NCI-H1930 (cell line): ENCODE measurements at regions not wholly inside any gene's neighbourhood (a gene's known extent, or its start where the extent isn't known, plus 50 kb on each side); places are given as distances from the start of the nearest gene placed in this dataset.
A peak's percentile ranks its signal among the peaks of the same experiment; 100 is the strongest.
"Not testable (repeated sequence)": the region's sequence is repeated elsewhere in the genome, so short reads cannot be mapped to it uniquely, and the experiment has no call there.

Source experiments
- DNase-seq, 2 experiments: peaks; one replicate each; lab custom pipeline; 2025; lab: John Stamatoyannopoulos, UW

DNA sequence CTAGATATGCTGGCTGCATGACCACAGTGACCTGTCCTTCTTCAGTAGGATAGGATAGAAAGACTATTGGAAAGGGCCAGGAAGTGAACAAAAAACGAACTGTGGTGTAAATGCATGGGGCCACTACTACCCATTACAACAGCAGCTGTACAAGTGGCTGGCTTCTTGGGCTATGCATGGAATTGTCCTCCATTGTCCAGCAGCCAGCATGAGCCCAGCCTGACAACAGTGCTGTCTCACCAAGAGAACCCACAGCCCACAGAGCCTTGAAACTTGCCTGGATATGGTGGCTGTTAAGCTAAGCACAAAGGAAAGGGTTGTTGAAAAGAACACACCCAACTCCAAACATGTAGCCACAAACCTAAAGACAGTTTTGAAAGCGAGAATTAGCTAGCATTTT is 330.2 kb upstream of the F9 start:
- DNase-seq = no peak

DNA sequence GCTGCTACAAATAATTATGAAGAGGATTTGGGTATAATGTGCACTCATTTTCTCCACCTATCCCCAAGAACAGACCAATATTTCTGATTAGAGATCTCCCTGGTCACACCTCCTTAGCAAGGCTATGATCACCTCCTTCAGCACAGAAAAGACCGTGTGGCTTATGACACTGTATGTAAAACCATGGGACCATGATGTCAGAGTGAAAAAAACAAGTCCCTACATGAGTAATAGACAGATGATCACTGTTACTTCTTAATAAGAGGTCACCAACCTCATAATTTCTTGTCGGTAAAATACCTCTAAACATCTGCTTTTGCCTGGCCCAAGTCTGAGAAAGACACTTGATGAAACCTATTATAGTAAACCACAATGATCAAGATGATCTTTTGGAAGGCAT is 330.6 kb upstream of the F9 start:
- no peak for DNase-seq

DNA sequence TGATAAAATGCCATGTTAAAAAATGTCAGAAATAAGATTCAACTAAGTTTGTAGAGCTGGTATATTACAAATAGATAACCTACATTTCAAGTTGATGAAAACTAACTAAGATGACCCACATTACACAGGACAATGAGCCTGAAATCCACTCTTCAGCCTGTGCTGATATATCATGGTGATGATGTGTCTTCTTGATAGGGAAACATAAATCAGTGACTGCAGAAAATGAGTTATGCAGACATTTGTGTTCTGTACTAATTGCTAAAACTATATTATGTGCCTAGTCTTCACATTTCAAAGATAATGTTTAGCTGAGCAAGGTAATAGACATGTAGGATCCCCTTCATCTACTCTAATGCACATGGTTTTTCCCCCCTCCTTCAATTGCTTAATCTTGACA is 331.6 kb upstream of the F9 start:
- DNase-seq = no peak

DNA sequence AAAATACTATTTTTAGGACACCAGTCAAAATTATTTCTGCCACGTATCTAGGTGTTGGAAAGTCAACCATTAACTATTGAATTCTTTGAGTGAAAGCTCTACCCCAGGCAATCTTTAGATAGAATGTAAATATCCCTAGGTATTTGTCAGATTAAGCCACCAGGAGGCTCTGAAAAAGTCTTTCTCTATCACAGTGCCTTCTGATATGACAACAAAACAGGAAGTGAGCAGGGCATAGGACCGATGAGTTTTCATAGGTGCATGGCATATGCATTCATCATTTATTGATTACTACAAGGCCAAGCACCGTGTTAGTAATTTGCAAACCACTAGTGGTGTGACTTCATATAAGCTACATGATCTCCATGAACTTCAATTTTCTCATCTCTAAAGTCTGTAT is 333.6 kb upstream of the F9 start:
- DNase-seq = no peak

DNA sequence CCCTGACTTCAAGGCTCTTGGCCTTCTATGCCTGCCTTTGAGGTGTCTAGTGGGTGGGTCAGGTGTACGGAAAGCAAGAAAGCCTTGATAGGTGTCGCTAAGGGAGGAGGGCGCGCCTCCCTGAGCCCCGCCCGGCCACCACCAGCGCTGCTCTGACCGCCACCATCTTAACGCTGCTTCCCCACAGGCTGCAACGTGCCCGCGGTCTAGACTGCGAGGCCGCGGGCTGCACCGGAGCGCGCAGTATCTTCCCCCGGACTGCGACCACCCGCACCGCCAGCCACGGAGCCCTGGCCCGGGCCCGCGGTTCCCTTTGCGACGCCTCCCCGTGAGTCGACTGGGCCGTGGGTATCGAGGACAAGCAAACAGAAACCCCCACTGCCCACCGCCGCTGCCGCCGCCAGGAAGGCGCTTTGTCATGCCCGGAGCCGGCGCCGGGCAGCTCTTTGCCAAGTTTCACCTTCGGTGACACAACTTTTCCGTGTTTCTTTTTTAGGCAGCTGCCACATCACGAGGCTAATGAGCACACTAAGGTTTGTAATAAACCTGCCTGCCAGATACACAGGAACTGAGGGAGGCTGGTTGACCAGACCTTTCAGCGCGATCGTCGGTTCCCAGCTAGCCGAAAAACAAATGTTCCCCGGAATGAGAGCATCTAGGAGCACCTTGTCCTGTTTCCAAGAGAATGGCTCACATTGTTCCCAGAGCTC is 335.8 kb upstream of the F9 start:
- DNase-seq = no peak

DNA sequence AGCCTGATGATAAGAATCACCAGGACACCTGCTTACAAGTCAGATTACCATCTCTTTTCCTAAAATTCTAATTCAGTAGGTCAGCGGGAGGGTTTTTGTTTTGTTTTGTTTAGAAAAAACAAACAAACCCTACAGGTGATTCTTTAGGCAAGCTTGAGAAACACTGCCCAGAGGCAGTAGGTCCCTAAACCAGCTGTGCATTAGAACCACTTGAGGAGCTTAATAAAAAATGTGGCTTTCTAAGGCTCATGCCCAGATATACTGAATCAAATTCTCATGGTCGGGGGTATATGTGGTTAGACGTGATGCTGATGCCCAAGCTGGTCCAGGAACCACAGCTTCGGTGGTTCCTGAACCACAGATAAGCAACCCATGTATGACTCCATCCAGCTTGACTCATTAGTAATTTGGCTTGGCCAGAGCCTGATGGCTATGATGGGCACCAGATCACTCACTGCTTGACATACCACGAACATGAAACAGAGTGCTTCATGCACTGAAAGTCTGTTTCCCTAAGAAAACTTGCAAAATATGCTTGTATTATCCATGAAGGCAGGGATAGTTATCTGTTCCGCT is 338.1 kb upstream of the F9 start:
- no peak for DNase-seq

DNA sequence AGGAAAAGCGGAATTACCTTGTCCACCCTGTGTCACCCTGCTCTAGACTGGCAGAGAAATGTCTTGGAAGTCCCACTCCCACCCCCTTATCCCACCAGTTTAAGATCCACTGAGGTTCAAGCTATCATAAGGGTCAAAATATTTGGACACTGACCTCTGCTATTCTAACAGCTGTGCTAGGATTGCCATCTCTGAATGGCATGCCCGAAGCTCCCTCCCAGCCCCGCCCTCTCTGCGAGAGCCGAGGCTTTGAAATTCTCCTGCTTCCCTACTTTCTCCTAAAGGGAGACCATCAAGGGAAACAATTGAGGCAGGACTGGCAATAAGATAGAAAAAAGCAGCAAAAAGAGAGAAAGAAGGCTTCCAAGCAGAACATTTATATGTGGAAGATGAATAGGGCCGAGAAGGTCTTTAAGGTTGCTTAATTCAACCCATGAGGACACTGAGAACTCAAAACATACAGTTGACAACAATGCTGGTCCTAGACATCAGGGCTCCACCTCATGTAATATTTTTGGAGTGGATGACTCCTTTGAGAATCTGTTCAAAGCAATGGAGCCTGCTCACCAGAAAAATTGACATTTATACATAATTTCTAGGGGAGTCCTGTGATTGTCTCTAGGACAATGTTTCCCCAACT is 338.7 kb upstream of the F9 start:
- DNase-seq = no peak

DNA sequence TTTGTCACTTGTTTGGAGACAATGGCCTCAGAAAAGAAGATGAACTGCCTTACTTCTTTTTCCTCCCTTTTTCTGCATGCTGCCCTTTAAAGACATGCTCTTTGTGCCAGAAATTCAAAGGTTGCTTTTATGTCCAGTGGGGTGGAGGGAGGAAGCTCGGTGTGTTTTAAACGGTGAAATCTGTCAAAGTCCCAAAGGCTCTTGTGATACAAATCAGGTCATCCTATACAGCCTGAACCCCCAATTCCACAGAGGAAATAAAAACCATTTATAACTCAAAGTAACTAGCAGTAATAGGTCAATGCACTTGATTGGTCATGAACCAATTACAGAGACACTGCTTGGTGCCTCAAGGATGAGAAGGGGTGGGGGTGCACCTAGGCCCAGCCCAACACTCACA is 339.3 kb upstream of the F9 start:
- no peak for DNase-seq

DNA sequence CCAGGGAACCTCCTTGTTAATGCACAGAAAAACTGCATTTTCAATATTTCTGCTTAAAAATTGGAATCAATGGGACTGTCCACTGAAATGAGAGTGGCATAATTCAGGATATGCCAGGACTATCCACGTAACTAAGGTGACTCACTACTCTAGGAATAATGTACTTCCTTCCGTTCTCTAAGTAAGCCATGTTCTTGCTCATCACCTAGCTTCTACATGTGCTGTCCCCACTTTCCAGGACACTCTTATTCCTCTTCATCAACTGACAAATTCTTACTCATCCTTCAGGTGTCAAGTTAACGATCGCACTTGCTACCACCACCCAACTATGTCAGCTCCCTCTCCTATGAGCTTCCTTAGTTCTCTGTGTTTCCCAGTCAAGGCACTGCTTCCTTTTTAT is 342.8 kb upstream of the F9 start:
- DNase-seq = no peak

DNA sequence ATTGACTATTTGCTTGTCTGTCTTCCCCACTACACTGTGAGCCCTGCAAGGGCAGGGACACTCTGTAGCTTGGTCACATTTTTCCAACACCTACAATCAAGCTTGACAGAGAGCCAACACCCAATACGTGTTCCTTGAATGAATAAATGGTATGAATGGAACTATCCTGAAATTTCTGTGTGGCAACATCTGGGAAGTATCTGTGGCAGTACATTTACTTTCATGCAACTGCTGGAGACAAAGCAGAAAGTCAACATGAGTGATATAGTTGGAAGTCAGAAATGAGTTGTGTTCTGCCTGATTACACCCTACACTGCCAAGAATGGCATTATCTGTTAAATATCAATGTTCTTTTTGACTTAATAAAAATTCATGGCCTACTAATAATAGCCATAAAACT is 343.5 kb upstream of the F9 start:
- no peak for DNase-seq

DNA sequence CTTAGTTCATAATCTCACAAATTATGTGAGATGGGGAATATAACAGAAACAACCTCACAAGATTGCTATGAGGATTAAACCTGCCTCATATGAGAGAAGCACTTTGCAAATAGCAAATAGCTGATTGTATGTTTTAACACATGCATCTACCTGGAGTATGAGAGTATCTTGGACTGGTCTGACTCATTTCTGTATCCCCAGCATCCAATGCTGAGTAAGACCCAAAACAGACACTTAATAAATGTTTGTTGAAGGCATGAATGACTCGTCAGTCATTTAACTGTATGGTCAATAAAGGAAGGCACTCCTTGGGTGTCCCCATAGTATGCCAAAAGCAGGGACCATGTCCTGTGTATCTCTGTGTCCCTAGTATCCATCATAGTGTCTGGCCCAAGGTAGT is 350.9 kb upstream of the F9 start:
- no peak for DNase-seq

DNA sequence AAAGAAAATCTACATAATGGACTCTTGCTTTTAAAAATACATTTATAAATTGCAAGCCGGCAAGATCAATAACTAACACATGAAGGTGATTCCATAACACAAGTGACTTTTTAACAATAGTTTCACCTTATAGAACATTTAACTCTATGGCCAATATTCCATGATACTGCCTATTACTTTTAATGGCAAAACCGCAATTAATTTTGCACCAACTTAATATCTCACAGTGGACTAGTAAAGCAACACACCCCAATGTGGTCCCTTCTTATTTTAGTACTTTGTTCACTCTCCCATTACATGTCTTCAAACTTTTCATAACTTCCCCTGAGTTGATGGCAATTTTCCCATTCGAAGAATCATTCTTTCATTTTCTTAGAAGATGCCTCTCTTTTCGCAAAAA is 351.6 kb upstream of the F9 start:
- no peak for DNase-seq

DNA sequence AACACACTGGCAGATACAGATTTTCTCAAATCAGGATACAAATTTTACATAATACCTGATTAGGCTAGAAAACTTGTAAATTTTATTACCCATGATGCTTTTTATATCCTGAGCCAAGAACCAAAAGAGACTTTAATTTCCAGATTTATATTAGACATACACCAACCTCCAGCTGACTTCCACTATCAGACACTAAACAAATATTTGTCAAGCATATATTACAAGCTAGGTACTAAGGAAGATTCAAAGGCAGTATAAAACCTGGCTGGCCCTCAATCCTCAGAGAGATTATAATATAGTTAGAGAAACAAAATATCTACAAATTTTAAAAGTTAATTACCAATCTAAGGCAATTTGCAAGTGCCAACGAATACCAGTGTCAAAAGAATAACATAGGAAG is 357.8 kb upstream of the F9 start:
- DNase-seq = no peak

DNA sequence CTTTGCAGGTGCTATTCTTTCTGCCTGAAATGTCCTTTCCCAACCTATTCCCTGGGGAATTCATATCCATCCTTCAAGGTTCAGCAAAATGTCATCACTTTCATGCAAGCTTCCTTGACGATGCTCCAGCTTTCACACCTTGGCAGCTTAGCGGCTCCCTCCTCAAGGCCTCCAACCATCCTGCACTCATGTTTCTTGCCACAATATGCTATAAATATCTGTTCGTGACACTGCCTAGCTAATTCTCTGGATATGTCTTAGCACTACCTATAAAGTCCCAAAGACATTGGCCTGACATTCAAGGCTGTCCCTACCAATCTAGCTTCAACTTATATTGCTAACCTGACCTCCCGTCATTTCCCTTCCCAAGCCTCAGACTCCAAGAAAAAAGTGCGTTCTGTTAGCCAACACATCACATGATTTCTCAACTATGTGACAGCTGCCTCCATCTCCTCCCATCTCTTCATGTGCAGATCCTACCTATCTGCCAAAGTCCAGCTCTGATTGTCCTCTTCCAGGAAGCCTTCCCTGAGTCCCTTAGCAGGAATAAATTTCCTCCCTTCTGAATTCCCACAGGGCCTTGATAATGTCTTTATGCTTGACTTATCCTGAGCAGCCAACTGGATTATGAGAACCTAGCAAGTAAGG is 359.9 kb upstream of the F9 start:
- DNase-seq = no peak

DNA sequence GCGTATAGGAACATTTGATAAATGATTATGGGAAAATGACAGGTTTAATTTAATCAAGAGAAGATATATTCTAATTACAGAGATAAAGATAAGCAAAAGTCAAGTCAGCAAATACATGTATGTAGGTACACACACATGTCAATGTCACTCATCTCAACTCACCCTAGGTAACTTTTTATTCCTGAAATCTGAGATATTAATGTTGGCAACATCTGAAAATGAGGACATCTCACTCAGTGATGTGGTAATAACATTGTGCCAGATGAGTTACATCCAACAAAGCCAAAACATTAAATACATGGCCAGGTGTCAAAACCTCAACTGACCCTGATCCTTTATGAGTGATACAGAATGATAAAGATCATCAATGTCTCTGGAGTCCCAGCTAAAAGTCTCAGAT is 363.3 kb upstream of the F9 start:
- DNase-seq = no peak

DNA sequence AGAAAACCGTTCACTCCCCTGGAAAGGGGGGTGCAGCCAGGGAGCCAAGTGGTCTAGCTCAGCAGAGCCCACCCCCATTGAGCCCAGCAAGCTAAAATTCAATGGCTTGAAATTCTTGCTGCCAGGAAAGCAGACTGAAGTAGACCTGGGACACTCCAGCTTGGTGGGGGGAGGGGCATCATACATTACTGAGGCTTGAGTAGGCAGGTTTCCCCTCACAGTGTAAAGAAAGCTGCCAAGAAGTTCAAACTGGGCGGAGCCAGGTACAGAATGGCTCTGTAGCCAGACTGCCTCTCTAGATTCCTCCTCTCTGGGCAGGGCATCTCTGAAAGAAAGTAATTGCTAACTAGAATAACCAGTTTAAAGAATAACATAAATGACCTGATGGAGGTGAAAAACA is 372.3 kb upstream of the F9 start:
- DNase-seq = no peak

DNA sequence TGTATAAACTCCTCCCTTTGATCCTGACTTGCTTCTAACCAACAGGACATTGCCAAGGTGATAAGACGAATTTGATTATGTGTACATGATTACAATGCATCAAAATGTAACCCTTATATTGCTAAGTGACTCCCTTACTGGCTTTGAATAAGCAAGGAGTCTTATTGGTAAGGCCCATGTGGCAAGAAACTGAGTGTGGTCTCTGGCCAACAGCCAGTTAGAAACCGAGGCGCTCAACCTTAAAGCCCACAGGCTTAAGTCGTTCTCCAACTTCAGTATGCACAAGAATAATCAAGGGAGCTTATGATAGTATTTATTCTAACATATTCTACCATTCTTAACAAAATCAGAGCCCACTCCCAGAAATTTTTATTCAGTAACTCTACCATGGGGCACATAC is 374.2 kb upstream of the F9 start:
- no peak for DNase-seq

DNA sequence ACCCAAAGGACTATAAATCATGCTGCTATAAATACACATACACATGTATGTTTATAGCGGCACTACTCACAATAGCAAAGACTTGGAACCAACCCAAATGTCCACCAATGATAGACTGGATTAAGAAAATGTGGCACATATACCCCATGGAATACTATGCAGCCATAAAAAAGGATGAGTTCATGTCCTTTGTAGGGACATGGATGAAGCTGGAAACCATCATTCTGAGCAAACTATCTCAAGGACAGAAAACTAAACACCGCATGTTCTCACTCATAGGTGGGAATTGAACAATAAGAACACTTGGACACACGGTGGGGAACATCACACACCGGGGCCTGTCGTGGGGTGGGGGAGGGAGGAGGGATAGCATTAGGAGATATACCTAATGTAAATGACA is 383.9 kb upstream of the F9 start:
- not testable (repeated sequence) for DNase-seq

DNA sequence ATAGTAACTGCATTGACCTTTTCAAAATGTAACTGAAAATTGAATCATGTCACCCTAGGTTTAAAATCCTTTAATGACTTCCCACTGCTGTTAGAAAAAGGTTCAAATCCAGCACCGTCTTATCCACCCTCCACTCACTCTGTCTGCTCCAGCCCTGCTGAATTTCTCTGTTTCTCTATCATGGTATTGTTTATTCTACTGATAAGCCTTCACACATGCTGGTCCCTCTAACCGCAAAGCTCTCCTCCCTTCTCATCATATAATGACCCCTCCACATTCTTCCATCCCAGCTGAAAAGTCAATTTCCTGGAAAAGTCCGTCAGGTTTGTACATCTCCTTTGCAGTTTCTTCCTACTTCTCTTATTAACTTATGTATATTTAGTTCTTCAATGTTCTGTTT is 389.2 kb upstream of the F9 start:
- no peak for DNase-seq

DNA sequence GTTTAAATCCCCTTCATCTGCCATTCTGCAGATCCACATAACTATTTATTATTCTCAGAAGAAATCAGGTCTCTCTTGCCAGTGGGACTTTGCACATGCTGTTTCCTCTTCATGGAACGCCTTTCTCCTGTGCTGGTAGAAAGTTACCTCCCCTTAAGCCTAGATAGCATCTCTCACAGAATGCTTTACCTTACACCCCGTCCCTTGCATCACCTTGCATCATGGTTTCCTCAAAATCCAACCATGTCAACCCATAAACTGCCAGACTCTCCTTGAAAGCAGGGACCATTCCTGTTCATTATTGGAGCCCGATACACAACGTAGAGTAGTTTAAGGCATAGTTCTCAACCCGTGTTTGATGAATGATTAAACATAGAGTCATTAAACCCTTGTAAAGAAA is 396.2 kb upstream of the F9 start:
- no peak for DNase-seq

DNA sequence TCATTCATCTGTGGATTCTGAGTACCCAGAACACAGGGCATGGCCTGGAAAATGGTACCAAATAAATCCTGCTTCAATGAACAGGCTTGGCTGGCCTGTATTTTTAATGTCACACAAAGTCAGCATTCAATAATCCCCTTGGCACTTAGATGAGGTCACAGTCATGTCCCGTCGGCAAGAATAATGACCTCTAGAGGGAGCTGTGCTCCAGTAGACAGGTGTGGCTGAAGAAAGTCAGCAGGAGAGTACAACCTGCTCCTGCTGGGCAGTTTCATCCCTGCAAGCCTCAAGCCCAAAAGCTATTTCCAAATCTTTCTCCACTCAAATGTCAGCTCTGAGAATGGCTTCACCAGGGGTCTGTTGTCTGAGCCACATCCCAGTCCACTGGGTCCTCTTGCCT is 404.0 kb upstream of the F9 start:
- DNase-seq = peak; percentile 28 to 45

DNA sequence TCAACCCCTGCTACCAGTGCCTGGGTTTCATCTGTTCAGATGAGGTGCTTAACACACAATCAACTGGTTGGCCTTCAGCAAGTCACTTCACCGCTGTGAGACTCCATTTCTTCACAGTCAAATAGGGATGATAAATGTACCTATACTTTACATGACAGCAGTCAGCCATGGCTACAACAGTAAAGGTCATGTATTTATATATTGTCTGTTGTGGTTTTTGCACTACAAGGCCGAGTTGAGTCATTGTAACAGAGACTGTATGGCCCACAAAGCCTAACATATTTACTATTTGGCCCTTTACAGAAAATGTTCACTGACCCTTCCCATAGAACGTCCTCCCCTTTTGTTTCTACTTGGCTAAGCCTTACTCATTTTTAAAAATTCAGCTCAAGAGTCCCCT is 404.6 kb upstream of the F9 start:
- DNase-seq = no peak

DNA sequence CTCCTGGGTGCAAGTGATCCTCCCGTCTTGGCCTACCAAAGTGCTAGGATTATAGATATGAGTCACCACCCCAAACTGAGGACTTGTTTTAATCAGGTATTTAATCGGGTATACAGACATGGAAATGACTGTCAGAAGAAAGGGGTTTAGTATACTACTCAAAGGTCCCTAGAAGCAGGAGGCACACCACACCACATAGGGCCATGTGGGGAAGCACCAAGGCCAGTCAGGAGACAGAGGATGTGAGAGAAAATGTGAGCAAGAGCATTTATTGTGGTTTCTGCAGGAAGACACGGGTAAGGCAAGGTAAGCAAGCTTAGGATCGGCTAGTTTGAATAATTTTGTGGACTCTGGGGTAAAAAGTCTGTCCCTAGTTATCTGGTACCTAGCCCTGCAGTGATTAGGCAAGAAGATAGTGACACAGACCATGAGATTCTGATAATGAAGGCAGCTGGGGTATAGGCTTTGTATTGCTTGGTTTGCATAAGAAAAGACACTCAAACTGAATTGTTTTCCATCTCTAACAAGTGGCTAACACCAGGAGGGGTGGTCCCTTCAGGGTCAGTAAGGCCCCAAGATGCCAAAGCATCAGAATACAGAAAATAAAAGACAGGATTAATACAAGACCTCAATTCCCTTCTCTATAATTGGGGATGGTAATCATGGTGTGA is 408.8 kb upstream of the F9 start:
- DNase-seq = no peak
